Daoy (cell line): ENCODE measurements at regions not wholly inside any gene's neighbourhood (a gene's known extent, or its start where the extent isn't known, plus 50 kb on each side); places are given as distances from the start of the nearest gene placed in this dataset.
A peak's percentile ranks its signal among the peaks of the same experiment; 100 is the strongest.
"Not testable (repeated sequence)": the region's sequence is repeated elsewhere in the genome, so short reads cannot be mapped to it uniquely, and the experiment has no call there.

Experiments used
- DNase-seq: peaks from one replicate; pipeline ENCODE4 v3.0.0-alpha.2; 2015; ENCODE audit warnings: low read depth

DNA sequence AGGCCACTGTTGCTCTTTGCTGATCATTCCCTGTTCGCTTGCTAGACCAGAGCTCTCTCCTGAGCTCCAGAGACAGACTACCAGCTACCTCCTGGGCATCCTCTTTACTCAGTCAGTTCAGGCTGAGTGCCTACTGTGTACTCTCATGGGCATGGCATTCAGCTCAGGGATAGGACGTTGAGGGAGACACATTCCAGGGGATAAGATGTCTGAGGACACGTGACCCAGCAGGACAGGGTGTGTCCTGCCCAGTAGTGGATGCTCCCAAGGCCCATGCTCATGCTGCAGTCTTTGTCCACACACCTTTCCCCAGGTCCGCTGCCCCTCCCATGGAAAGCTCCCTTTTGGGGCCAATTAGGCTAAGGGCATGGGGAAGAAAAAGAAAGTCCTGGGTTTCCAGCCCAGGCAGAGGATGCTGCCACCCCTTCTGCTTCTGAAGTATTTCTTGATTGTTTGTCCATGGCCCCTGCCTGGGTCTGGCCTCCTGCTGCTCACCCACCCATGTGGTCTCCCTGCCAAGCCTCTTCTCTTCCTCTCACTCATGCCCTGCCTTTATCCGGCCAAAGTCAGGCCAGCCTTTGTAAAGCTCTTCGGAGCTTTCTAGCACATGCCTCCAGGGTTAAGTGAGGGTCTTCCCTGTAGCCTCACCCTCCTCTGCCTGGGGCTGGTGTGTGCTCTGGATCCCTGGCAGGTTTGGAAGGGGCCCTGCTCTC lies 60.5 kb upstream of the PITX1 start:
- DNase-seq: no peak

DNA sequence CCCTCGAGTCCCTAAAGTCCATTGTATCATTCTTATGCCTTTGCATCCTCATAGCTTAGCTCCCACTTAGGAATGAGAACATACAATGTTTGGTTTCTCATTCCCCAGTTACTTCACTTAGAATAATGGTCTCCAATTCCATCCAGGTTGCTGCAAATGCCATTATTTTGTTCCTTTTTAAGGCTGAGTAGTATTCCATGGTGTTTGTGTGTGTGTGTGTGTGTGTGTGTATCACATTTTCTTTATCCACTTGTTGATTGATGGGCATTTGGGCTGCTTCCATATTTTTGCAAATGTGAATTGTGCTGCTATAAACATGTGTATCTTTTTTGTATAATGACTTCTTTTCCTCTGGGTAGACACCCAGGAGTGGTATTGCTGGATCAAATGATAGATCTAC lies 59.5 kb upstream of the PITX1 start:
- DNase-seq: not testable (repeated sequence)

DNA sequence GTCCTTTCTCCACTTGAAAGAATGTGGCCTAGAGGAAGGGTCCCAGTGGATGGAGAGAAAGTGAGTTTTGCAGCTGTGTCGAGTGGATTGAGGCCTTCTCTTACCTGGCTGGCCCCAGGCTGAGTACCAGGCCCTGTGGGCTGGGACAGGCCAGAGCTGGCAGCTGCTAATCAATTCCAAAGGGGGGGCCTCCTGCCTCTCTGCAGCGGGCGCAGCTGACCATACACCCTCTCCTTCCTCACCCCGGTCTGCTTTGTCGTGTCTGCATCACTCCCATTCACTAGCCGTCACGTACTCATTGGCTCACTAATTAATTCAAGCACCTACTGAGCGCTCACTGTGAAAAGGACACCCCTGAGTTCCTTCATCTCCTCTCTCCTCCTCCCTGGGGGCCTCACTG lies 58.4 kb upstream of the PITX1 start:
- DNase-seq: no peak

DNA sequence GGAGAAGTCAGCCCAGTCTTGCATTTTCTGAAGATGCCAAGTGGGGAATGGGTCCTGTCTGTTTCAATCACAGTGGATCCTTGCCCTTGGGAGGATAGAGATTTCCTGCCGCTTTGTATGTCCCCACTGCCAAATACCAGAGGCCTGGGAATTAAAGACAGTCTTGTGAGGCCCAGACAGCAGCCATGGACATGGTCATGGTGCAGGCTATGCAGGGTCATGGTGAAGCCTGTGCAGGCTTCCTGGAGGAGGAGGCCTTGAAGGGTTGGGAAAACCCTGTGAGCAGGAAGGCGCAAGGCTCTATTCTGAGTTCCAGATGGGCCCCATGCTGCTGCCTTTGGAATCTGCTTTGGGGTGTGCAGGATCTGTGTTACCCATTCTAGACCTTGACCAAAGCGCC lies 57.3 kb upstream of the PITX1 start:
- DNase-seq: no peak

DNA sequence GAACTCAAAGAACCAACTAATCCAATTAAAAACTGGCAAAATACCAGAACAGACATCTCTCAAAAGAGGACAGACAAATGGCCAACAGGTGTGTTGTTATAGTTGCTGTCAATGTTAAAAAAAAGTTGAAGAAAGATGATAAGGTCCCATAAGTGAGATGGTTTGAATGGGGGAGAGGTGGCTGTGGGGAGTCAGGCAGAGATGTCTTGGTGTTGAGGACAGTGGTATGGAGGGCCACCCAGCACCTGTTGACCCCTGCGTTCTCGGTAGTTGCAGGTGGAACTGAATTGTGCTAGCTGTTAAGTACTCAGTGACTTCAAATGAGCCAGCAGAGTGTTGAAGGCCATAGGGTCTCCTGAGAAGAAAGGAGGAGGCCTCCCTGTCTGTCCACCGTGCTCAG lies 55.9 kb upstream of the PITX1 start:
- no peak for DNase-seq

DNA sequence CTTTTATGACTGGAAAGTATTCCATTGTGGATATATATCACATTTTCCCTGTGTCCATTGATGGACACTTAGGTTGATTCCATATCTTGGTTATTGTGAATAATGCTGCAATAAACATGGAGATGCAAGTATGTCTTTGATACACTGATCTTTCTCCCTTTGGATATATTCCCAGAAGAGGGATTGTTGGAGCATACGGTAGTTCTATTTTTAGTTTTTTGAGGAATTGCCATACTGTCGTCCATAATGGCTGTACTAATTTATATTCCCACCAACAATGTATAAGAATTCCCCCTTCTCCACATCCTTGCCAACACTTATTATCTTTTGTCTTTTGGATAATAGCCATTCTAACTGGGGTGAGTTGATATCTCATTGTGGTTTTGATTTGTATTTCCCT lies 54.9 kb upstream of the PITX1 start:
- DNase-seq: no peak

DNA sequence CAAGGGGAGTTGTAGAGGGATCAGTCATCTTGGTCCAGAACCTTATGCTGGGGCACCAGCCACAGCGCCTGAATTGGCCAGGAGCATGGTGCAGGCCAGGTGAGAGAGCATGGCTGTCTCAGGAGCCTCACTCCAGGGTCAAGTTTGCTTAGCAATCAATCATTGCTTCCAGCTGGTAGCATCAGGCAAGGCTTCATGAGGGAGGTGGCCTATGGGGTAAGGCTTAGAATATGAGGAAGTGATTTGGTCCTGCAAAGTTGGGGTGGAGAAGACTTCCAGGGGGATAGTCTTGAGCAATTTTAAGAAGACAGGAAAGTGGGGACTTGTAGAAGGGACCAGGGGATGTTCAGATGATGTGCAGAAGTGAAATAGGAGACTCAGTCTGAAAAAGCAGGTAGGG lies 53.9 kb upstream of the PITX1 start:
- no peak for DNase-seq

DNA sequence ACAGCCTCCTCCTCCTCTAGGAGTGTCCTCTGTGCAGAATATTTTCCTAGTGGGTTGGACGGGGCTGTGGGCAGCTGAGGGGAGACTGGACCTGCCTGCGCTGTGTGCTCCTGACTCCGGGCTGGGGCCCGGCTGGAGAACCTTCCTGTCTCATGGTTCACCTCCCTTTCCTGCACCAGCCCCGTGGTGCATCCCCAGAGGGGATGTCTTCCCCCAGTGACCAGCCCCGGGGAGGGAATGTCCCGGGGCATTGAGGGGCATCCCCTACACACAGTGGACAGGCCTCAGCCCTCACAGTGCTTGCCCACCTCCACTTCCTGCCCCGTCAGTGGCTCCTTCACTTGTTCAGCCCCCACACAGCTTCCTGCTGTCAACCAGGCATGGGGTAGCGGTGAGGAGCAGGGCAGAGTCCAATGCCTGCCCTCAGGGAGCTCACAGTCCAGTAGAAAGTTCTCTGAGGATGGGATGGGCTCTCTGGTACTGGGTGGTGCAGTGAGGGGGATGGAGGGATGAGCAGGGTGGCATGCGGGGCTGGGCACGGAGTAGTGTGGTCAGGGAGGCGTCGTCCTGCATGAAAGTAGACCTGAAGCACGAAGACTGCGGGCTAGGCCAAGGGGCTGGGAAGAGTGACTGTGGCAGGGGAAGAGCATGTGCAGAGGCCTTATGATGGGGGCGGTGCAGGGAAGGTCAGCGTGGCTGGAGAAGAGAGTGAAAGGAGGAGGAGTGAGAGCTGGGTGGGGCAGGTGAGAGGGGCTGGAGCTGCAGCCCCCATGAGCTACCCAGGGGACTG lies 52.1 kb upstream of the PITX1 start:
- DNase-seq: no peak

DNA sequence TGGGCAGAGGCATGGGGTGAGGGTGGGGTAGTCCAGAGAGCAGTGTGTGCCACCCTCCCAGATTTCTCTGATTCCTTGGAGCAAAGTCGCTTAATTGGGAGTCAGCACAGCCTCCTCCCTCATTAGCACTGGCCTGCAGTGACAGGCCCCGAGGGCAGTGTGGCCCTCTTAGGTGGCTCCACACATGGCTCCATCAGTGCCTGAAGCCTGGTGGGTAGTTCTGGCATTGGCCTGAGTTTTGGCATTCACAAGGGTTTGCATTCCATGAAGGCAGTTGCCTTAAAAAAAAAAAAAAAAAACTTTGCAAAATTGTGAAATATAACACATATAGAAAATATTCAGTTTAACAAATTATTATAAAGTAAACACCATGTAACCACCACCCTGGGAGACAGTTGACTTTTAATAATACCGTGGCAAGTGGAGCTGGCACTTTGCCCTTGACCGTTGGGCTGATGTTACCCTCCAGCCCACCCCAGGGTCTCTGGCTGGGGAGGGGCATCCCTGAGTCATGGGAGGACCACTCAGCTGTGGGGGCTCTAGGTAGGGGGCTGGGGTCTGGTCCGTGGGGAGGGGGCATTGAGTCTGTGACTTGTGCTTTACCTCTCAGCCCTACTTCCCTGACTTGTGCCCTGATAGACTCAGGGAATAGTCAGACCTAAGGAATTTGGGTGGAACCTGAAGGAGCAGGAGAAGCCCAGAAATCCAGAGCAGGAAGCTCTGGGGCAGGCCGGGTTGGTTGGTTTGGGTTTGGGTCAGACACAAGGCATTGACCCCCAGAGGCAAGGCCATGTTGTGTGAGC lies 51.3 kb upstream of the PITX1 start:
- DNase-seq: peak; percentile 19
